A673 (cell line): ENCODE measurements at regions not wholly inside any gene's neighbourhood (a gene's known extent, or its start where the extent isn't known, plus 50 kb on each side); places are given as distances from the start of the nearest gene placed in this dataset.

ENCODE experiments used
- BruUV-seq: library from RNA; stranded (reverse); fragments of 400-500 nt; replicated peaks from 2 replicates; lab custom pipeline; 2021; lab: Mats Ljungman, UMichigan
- CTCF ChIA-PET: fragments of 300-600 bp; sonication (Branson Sonifier 250); formaldehyde crosslinking; loops from one replicate; lab custom pipeline; 2022; ENCODE audit warnings: antibody characterized with exemption; lab: Charles Lee
- POLR2A ChIA-PET: fragments of 300-600 bp; sonication (Branson Sonifier 250); formaldehyde crosslinking; loops from one replicate; lab custom pipeline; 2022; ENCODE audit warnings: antibody characterized with exemption; ENCODE audit not compliant: low non-redundant PET; lab: Charles Lee
- DNase-seq: peaks from one replicate; pipeline ENCODE4 v3.0.0-alpha.2; 2015; ENCODE audit warnings: low spot score
- H3K27ac ChIP-seq: fragments of 200-600 bp; sonication (generic); 2 replicates; pipeline ENCODE4 v1.5.1; 2016; ENCODE audit warnings: mixed run types, low read depth, mild to moderate bottlenecking, mixed read lengths, antibody characterized with exemption, low read length; ENCODE audit not compliant: poor library complexity, severe bottlenecking
- H3K27me3 ChIP-seq: fragments of 200-600 bp; sonication (generic); replicated peaks from 2 replicates; pipeline ENCODE4 v1.6.1; 2017; ENCODE audit warnings: mixed run types, low read depth, mild to moderate bottlenecking, mixed read lengths, antibody characterized with exemption, low read length; ENCODE audit not compliant: insufficient read depth, poor library complexity
- H3K36me3 ChIP-seq: fragments of 200-600 bp; sonication (generic); 2 replicates; pipeline ENCODE4 v1.6.1; 2016; ENCODE audit warnings: mixed run types, mild to moderate bottlenecking, mixed read lengths, antibody characterized with exemption, low read length; ENCODE audit not compliant: insufficient read depth, poor library complexity, severe bottlenecking
- H3K4me1 ChIP-seq: fragments of 200-600 bp; sonication (generic); 2 replicates; pipeline ENCODE4 v1.6.1; 2017; ENCODE audit warnings: mixed run types, mild to moderate bottlenecking, mixed read lengths, antibody characterized with exemption, low read length; ENCODE audit not compliant: insufficient read depth, poor library complexity, severe bottlenecking
- H3K4me3 ChIP-seq: fragments of 200-600 bp; sonication (generic); 2 replicates; pipeline ENCODE4 v1.5.1; 2016; ENCODE audit warnings: low read depth, mixed run types, mild to moderate bottlenecking, mixed read lengths, low read length; ENCODE audit not compliant: poor library complexity, severe bottlenecking
- H3K9me3 ChIP-seq: fragments of 200-600 bp; sonication (generic); 2 replicates; pipeline ENCODE4 v1.6.1; 2016; ENCODE audit warnings: mixed run types, low read depth, mild to moderate bottlenecking, mixed read lengths, antibody characterized with exemption, low read length; ENCODE audit not compliant: poor library complexity, severe bottlenecking
- CTCF ChIP-seq: fragments of 300-800, 200-600 bp; sonication (generic); conservative IDR thresholded peaks from 2 replicates; pipeline ENCODE4 v1.5.1; 2017; ENCODE audit warnings: low read depth, mild to moderate bottlenecking, antibody characterized with exemption, low read length, moderate library complexity, mixed read lengths
- EZH2 ChIP-seq: fragments of 200-600 bp; sonication (generic); IDR thresholded peaks from 2 replicates; pipeline ENCODE4 v1.6.1; 2017; ENCODE audit warnings: borderline replicate concordance, low read depth, mild to moderate bottlenecking, mixed read lengths, antibody characterized with exemption, low read length; ENCODE audit not compliant: poor library complexity, severe bottlenecking
- intact Hi-C: fragments of 100-400 bp; cut with micrococcal nuclease; formaldehyde crosslinking; loops from one replicate; pipeline ENCODE4 v1.10.0; 2022; ENCODE audit not compliant: unreplicated experiment

- POLR2A ChIA-PET, result no interaction called here
Observed at GRCh38 chr19:5230730-5231555, 109.7 kb downstream of the PTPRS start.

GRCh38 chr19:5229778-5230335, 110.8 kb downstream of the PTPRS start:
- Histone ChIP-seq H3K4me3 (no peak overlapping the region), H3K4me1 (no peaks in the 10 kb centered on the region), H3K27me3 (no peaks in the 10 kb centered on the region), H3K9me3 (no peaks in the 10 kb centered on the region), H3K27ac (no peak overlapping the region), H3K36me3 (peaks cover 17% of the 10 kb centered on the region)
- DNase-seq, result no peak
- ChIA-PET CTCF (no interaction called here), POLR2A (no interaction called here)
- TF ChIP-seq EZH2 (no peak), CTCF (no peak)
- no TSS peak for BruUV-seq
- intact Hi-C loops, result no loop called here

More at GRCh38 chr19:5230730-5231555, 109.7 kb downstream of the PTPRS start:
- CTCF ChIA-PET, result no interaction called here
- Histone ChIP-seq H3K4me1 (no peaks in the 10 kb centered on the region), H3K4me3 (no peak overlapping the region), H3K27me3 (no peaks in the 10 kb centered on the region), H3K27ac (no peak overlapping the region), H3K36me3 (peaks cover 13% of the 10 kb centered on the region), H3K9me3 (no peaks in the 10 kb centered on the region)
- TF ChIP-seq EZH2, result no peak
- no peak for TF ChIP-seq CTCF
- no peak for DNase-seq
- intact Hi-C loops, result no loop called here
- no TSS peak for BruUV-seq

- Histone ChIP-seq H3K4me3 (no peak overlapping the region), H3K27ac (no peak overlapping the region), H3K4me1 (no peaks in the 10 kb centered on the region), H3K36me3 (peaks cover 20% of the 10 kb centered on the region), H3K27me3 (no peaks in the 10 kb centered on the region), H3K9me3 (no peaks in the 10 kb centered on the region)
- no peak for TF ChIP-seq CTCF
- DNase-seq, result no peak
- intact Hi-C loops, result no loop called here
- POLR2A ChIA-PET, result no interaction called here
- BruUV-seq, result no TSS peak
- CTCF ChIA-PET, result interaction anchor here (0.7 kb wide), 1 partner anchor 29 kb away, joined by 8 read pairs; no protein-coding TSS in a partner anchor
Observed at GRCh38 chr19:5228932-5229777, 111.5 kb downstream of the PTPRS start.
